ENCODE measurements at regions not wholly inside any gene's neighbourhood (a gene's known extent, or its start where the extent isn't known, plus 50 kb on each side); places are given as distances from the start of the nearest gene placed in this dataset.

DNA sequence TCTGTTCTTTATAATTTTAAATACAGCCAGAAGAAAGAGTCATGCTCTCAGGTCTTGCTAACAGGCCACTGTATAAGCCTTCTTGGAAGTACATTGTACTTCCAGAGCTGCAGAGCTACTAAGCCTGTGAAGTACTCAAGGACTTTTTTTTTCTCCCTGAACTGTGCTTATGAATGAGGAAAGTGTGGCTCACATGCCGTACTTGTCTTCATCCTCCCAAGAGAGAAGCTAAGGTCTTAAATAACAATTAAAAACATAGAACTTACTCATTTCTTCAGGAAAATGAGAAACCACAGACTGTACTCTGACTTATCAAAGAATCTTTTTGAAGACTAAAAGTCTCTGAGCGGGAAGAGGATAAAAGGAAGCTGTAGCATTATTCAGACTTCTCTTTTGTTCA is 218.3 kb downstream of the HTR1B start:
- TF ChIP-seq, protein P1, sequence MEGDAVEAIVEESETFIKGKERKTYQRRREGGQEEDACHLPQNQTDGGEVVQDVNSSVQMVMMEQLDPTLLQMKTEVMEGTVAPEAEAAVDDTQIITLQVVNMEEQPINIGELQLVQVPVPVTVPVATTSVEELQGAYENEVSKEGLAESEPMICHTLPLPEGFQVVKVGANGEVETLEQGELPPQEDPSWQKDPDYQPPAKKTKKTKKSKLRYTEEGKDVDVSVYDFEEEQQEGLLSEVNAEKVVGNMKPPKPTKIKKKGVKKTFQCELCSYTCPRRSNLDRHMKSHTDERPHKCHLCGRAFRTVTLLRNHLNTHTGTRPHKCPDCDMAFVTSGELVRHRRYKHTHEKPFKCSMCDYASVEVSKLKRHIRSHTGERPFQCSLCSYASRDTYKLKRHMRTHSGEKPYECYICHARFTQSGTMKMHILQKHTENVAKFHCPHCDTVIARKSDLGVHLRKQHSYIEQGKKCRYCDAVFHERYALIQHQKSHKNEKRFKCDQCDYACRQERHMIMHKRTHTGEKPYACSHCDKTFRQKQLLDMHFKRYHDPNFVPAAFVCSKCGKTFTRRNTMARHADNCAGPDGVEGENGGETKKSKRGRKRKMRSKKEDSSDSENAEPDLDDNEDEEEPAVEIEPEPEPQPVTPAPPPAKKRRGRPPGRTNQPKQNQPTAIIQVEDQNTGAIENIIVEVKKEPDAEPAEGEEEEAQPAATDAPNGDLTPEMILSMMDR (IDR thresholded peaks at IDR 0.05): no peak
- TF ChIP-seq POLR2A (IDR thresholded peaks at IDR 0.05): no peak
- no peak for TF ChIP-seq EP300 (IDR thresholded peaks at IDR 0.05)
